Stimulated activated CD4-positive, alpha-beta T cell treated with anti-CD3 and anti-CD28 coated beads, TNF-alpha, amount 100 ng/mL, for 24 hours (primary cell): ENCODE measurements at regions not wholly inside any gene's neighbourhood (a gene's known extent, or its start where the extent isn't known, plus 50 kb on each side); places are given as distances from the start of the nearest gene placed in this dataset.
"Not testable (repeated sequence)": the region's sequence is repeated elsewhere in the genome, so short reads cannot be mapped to it uniquely, and the experiment has no call there.

Source experiments
- DNase-seq, 3 experiments: peaks; one replicate each; pipeline ENCODE4 v3.0.0-alpha.2; 2020; ENCODE audit warnings: low read depth in 3 of 3

DNA sequence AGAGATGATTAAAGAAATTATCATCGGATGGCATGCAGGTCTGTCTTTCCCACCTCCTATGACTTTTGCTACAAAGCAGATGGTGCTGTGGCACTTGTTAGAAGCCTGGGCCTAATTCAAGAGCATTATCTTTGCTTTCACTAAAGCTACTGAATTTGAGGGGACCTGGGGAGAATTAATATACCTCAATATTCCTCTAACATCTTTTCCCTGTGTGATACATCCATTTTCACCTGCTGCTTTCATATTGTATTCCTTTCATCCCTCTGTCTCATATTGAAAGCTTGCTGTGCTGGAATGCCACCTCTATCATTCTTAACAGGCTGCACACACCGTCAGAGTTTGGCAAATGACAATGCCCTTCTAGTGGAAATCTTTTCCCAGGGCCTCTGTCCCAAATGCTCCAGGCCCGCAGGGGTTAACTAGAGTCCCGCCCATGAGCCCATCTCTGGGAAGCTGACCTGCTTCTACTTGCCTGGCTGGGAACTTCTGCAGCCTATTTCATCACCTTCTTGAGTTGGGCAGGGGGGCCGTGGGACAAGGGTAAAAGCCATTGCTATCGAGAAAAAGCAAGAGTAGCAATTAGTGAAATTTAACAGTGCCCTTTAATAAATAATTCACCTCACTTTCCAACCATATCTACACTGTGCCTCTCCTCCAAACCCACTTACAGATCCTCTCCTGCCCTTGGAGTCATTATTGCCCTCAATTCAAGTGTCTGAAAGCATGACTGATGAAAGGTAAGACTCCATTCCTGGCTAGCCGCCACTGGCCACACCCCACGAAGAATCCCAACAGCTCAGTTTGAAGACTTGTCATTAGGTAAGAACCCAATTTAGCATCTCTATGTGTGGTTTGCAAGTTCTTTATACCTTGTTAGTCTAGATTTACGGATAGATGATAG, 126.7 kb upstream of the BTG1 start:
- no peak for DNase-seq

DNA sequence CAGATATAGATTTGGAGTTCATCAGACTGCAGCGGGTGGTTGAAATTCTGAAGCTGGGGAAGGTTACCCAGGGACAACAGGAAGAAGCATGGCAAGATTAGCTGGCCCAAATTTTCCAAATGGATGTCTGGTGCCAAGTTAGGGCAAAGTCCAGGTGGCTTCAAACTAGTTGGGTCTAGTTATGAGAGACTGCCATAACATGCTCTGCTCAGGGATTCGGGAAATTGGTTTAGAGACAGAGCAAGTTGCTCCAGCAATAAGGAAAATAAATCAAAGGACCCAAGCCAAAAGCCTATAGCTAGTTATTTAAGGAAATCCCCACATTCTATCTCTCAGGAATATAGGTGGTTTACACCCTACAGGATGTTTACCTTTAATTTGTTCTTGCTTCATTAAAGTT, 125.7 kb upstream of the BTG1 start:
- no peak for DNase-seq

DNA sequence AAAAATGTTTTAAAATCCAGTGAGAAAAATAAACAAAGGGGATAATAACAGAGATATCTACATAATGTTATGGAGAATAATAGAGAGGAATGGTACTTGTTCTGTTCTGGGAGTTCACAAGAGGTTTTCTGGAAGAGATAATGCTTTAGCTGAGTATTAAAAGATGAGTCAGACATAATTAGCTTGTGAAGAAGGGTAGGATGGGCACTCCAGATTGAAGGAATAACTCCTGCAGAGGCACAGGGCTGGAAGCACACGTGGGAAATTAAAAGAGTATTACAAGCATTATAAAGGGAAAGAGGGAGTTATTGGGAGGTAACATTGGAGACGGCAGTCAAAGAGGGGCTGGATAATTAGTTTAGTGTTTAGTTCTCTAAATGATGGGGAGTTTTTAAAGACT, 124.9 kb upstream of the BTG1 start:
- DNase-seq: no peak

DNA sequence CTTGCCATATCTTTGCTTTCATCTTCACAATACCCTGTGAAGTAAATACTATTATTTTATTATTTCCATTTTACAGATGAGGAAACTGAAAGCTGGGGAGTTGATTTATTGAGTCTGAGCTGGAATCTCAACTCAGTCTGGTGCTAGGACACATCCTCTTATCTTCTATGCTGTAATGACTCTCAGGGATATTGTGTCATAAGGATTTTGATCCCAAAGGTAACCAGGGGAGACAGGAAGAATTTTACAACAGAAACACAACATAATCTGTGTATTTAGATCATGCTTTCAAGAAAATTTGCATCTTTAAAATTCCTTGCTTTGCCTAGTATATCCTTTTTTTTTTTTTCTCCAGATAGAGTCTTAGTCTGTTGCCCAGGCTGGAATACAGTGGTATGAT, 123.3 kb upstream of the BTG1 start:
- DNase-seq: no peak

DNA sequence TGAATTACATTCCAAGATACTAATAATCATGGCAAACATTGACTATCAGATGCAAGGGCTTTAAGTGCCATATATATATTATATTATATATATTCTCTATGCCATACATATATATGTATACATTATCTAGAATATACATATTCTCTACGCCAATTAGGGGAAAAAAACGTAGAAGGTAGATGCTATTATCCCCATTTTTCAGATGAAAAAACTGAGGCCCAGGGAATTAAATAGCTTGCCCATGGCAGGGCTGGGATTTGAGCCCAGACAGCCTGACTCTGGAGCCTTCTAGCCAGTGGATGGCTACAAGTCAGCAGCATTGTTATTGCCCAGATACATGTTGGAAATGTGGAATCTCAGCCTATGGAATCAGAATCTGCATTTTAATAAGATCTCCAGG, 116.0 kb upstream of the BTG1 start:
- DNase-seq: no peak

DNA sequence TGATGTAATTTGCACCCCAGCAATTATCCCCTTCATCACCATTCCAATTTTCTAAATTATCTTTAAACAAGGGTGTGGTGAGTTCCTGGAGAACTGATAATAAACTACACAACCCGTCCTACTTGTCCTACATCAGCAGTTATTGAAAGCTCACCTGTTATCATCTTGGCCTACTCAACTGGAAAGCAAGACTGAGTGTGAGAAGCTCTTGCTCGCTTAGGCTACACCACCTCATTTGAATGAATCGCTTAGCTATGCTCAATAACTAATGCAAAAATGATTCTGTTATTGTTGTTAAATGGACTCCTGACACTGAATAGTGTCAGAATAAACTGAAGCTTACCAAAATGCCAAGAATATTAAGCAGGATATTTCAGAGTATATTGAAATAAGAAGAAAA, 115.4 kb upstream of the BTG1 start:
- DNase-seq: no peak

DNA sequence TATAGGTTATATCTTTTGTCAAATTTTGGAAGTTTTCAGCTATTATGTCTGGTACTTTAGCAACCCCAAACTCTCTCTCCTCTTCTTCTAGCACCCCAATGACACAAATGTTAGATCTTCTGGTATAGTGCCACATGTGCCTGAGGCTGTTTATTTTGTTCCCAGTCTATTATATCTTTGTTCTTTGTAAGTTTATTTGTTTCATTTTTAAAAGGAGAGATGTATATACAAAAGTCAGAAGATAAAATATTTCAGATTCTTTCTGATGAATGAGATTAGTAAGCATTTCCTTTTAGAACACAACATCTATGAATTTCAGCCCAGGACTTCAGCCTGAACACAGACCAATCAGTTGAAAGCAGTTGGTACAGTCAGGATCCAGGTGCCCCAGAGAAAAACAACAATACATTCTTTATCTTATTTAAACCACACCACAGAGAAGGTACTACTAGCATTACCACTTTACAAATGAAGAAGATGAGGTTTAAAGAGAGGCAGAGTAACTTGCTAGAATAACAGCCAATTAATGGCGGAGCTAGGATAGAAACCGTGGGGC, 114.1 kb upstream of the BTG1 start:
- DNase-seq: no peak

DNA sequence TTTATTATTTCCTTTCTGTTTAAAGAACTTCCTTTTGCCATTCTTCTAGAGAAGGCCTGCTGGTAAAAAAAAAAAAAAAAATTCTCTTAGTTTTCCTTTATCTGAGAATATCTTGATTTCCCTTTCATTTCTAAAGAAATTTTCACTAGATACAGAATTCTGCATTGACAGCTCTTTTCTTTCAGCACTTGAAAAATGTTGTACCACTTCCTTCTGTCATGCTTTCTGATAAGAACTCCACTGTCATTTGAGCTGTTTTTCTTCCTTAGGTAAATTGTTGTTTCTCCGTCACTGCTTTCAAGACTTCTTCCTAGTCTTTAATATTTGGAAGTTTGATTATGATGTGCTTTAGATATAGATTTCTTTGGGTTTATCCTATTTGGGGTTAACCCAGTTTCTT, 113.6 kb upstream of the BTG1 start:
- no peak for DNase-seq

DNA sequence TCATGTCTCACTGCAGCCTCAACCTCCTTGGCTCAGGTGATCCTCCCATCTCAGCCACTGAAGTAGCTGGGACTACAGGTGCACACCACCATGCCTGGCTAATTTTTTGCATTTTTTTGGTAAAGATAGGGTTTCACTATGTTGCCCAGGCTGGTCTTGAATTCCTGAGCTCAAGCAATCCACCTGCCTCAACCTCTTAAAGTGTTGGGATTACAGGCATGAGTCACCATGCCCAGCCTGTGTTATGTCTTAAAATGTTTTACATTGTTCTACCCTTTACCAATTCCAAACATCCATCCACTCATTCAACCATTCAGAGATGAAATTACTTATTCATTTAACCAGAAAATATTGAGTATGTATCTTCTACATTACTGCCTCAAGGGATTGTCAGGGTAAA, 111.6 kb upstream of the BTG1 start:
- DNase-seq: no peak

DNA sequence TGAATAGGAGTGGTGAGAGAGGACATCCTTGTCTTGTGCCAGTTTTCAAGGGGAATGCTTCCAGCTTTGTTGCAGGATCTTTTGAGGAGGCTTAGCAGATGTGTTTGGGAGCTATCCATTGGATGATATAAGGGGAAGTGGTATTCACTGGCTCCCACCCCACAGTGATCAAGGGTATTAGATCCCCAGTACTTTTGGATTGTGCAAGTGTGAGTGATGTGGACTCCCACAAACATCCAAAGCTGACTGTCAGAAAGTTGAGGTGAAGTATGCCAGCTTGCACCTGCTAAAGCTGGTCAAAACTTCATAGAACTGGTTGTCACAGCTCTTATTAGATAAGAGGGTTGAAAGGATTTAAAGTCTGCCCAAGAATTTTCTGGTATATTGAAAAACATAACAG, 110.1 kb upstream of the BTG1 start:
- DNase-seq: no peak

DNA sequence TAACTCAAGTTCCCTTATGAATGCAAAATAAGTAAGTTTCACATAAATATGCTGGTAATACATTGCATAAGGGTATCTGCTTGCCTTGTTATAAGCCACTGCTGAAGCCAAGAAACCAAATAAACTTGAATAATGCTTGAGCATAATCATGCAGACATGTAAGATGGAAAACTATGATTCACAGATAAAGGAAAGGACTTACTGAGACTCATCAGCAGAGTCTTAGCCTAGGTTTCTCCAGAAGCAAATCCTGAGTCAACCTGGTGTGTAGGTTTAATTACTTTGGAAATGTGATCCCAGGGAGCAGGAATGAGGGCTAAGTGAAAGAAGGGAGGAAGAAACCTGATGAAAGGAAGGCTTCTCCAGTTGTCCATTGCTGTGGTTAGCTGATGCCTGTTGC, 107.7 kb upstream of the BTG1 start:
- no peak for DNase-seq

DNA sequence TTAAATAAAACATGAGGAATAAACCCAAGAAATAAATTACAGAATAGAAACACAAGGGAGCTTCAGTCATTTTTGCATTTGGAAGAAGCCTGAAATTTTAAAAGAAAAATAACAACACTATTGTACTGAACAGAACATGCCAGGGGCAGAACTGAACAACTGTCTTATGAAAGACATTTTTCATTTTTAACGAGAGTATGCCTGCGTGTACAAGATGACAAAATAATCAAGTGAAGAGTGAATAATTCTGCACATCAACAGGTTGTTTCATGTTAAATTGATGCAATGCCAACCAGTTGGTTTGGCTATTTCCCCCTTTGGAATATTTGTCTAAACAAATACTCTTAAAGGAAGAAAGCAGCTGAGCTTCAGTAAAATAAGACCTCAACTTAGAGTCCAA, 103.3 kb upstream of the BTG1 start:
- DNase-seq: no peak

DNA sequence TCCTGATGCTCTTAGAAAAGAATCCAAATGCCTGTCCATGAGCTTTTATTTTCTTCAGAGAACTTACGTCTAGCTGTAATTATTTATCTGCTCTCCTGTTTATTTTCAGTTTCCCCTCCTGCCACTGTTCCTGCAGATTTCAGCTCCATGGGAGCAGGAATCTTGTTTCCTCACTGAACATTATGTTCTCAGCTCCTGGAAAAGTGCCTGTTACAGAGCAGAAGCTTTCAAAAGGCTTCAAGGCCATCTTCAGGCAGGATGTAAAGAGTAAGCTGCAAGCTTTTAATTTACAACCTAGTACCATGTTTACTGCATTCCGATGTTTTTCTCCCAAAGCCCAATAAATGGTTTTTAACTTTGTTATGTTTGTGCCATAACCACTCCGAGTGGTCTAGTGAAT, 98.4 kb upstream of the BTG1 start:
- no peak for DNase-seq

DNA sequence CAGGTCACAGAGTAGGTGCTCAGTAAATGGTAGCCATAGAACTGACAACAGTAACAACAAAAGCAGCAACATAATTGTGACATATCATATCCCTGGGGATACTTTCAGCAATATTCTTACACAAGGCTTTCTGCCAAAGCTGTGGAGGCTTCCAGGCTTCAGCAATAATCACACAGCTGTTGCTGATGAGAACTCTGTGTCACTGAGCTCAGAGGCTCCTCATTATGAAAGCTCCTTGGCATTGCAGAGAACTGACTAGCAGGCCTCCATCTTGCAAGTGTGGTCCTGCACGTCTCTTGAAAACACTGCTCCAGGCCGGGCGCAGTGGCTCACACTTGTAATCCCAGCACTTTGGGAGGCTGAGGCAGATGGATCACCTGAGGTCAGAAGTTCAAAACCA, 97.3 kb upstream of the BTG1 start:
- DNase-seq: no peak

DNA sequence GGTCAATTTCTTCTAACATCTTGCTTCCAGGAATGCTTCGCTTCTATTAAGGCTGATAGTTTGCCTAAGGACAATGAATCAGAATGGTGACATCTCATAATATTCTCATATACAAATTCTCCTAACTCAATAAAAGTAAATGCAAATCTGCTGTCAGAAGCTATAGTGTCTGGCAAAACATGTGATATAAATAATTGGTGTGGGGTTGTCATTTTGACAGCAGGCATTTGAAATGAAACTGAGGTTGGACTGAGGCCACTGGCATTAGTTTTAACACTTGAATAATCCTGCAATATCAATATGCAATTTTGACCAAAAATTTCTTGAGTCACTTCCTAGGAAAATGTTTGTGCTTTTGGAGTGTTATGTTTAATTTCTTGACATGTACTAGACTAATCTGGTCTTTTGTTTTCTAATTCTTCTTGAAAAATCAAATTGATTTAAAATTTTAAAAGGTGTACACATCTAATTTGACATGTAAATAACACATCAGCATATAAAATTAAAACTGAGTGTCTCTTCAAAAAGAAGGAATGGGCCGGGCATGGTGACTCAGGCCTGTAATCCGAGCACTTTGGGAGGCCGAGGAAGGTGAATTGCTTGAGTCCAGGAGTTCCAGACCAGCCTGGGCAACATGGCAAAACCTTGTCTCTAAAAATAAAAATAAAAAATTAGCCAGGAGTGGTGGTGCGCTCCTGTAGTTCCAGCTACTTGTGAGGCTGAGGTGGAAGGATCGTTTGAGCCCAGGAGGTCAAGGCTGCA, 92.3 kb upstream of the BTG1 start:
- DNase-seq: no peak

DNA sequence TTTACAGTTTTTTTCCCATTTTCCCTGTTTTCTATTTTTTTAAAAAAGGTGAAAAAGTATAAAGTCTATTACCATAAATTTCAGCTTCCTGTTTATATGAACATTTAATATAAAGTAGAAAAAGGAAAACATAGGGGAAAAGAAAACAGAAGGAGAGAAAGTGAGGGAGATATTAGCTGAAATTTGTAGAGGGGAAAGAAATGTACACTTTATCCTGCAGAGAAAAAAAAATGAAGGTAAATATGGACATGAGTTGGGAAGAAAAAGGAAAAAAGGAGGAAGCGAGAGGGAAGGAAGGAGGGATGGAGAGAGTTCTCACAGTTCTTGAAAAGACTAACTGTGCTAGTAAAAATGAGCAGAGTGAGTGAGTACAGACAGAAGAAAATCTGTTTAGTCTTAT, 91.6 kb upstream of the BTG1 start:
- no peak for DNase-seq

DNA sequence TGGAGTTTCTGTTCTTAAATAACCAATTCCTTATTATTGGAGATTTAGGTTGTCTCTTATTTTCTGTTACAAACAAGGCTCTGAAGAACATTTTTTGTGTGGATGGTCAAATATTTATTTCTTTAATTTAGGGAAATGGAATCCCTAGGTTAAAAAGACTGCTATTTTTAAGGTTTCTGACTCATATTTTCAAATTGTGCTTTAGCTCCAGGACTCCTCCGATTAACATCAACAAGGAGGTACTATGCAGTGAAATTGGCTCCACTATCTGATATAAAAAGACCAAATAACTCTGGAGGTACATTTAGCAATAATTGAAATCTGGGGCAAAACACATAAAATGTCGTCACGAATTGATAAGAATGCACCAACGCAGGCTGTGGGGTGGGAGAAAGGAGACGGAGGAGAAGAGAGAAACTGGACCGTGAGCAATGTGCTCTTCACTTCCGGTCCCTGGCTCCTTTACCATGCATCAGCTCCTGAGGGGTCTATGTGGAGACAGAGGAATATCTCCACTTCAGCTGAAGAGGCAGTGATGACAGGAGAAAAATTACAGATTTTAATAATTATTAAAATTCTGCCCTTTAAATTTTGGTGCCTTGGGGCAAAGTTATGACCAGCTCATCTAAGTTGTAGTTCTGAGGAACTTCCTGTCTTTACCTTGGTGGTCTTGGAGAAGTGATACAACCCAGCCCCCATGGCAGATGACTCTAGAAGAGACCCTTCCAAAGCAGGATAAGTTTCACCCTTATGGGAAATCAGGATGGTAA, 90.2 kb upstream of the BTG1 start:
- no peak for DNase-seq

DNA sequence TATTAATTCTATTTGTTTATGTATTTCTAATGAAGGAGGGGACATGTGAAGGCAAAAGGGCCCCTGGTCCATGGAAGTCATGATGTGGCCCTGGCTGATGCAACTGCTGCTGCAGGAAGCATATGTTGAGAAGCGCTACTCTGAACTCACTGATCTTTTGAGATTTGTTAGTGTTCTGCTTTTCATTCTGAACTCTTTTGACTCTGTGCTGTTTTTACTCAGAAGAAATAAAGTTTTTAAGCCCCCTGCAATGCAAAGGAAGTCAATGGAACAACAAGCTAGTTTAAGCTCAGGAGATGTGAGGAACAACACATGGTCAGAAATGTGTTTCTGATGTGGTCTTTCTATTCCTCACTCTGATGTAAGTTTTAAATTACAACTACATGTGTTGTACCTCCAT, 88.9 kb upstream of the BTG1 start:
- no peak for DNase-seq

DNA sequence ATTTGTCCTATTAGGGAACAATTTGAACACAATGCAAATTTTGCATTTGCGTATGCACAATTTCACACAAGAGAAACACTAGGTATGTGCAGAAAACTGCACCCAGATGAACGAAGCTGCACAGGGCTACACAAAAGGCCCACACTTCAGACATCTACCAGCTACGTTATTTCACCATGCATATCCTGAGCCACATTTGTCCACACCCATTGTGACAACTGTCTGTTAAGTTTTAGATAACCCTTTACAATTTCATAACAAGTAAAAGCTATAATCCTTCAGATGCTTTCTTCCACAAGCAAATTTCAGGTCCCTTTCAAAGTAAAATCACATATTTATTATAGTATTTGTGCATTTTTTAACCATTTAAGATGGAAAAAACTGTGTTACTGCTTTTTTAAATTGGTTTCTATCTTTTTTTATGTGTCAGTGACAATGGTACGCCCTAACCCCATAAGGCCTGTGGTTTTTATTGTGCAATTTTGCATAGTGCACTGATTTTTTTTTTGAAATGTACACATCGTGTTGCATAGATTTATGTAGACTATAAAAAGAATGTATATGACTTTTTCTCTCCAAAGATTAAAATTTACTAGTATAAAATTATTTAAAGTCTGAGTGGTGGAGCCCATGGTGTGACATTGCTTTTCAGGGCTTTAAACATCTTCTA, 87.8 kb upstream of the BTG1 start:
- no peak for DNase-seq

DNA sequence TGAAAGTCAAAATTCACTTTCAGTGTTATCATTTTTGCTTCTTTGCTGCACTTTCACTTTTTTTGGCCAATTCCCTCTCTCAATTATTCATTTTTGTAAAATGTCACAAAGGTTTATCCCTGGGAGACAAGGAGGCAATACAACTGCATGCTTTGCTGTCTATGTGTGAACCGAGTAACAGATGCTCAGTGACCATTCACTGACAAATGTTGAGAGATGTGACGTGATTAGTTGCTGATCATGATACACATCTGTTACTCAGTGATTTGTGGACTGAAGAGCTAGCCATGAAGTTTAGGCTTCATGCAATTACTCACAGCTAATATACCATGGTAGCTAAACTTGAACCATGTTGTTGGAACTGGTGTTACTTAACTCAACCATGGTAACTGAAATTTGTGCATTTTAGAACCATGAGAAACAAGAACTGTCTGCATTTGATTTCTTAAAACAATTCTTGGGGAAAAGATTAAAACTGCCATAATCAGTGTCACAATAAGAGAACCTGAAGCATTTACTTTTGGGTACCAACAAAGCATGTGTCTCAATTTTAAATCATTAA, 86.8 kb upstream of the BTG1 start:
- DNase-seq: not testable (repeated sequence)

DNA sequence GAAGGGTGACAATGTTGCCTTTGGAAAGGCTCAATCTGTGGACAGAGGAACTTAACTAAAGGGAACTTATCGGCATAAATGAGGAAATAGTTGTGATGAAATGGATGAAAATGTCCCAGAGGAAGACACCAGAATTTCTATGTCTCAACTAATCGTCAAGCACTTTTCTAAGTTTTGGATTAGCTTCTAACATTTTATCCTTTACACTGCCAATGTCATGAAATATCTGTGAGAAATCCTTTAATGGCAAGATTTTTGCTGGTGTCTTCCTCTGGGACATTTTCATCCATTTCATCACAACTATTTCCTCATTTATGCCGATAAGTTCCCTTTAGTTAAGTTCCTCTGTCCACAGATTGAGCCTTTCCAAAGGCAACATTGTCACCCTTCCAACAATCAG, 86.3 kb upstream of the BTG1 start:
- not testable (repeated sequence) for DNase-seq
